Caco-2 (cell line): ENCODE measurements at regions not wholly inside any gene's neighbourhood (a gene's known extent, or its start where the extent isn't known, plus 50 kb on each side); places are given as distances from the start of the nearest gene placed in this dataset.

ENCODE experiments used
- BruUV-seq: library from RNA; stranded (reverse); fragments of 400-500 nt; replicated peaks from 2 replicates; lab custom pipeline; 2021; lab: Mats Ljungman, UMichigan
- CTCF ChIA-PET: fragments of 300-600 bp; sonication (Branson Sonifier 250); formaldehyde crosslinking; loops from one replicate; lab custom pipeline; 2022; ENCODE audit warnings: antibody characterized with exemption; lab: Charles Lee
- POLR2A ChIA-PET: fragments of 300-600 bp; sonication (Branson Sonifier 250); formaldehyde crosslinking; loops from one replicate; lab custom pipeline; 2022; ENCODE audit warnings: antibody characterized with exemption; lab: Charles Lee
- DNase-seq, 2 experiments: peaks; one replicate each; pipeline versions ENCODE4 v3.0.0 to v3.0.0-alpha.2; 2020 to 2022
- H3K27me3 ChIP-seq: replicated peaks from 2 replicates; pipeline ENCODE4 v1.6.0; 2011; ENCODE audit warnings: low read length; ENCODE audit not compliant: control insufficient read depth, insufficient read depth
- H3K36me3 ChIP-seq: 2 replicates; pipeline ENCODE4 v1.5.1; 2011; ENCODE audit warnings: low read length; ENCODE audit not compliant: control insufficient read depth, insufficient read depth
- H3K4me1 ChIP-seq: fragments of 250-450 bp; sonication (Bioruptor Pico); 2 replicates; pipeline ENCODE4 v1.5.1; 2020; ENCODE audit warnings: mild to moderate bottlenecking
- H3K4me3 ChIP-seq: 2 replicates; pipeline ENCODE4 v1.5.1; 2011; ENCODE audit warnings: low read depth, mild to moderate bottlenecking, control low read depth, low read length
- H3K9me3 ChIP-seq: fragments of 250-450 bp; sonication (Bioruptor Pico); 2 replicates; pipeline ENCODE4 v1.5.1; 2020; ENCODE audit warnings: mild to moderate bottlenecking, moderate library complexity
- H3K27ac Mint-ChIP-seq: one replicate; pipeline ENCODE4 v1.8.0; 2022; ENCODE audit warnings: mixed read lengths; ENCODE audit not compliant: unreplicated experiment
- H3K27me3 Mint-ChIP-seq: one replicate; pipeline ENCODE4 v1.8.0; 2022; ENCODE audit warnings: mixed read lengths; ENCODE audit not compliant: insufficient read depth, unreplicated experiment
- H3K36me3 Mint-ChIP-seq: one replicate; pipeline ENCODE4 v1.8.0; 2022; ENCODE audit warnings: mild to moderate bottlenecking, mixed read lengths; ENCODE audit not compliant: insufficient read depth, unreplicated experiment
- H3K4me1 Mint-ChIP-seq: one replicate; pipeline ENCODE4 v1.8.0; 2022; ENCODE audit warnings: low read depth, mixed read lengths; ENCODE audit not compliant: unreplicated experiment
- H3K4me3 Mint-ChIP-seq: one replicate; pipeline ENCODE4 v1.8.0; 2022; ENCODE audit warnings: mild to moderate bottlenecking, moderate library complexity, mixed read lengths; ENCODE audit not compliant: unreplicated experiment
- H3K9me3 Mint-ChIP-seq: one replicate; pipeline ENCODE4 v1.8.0; 2022; ENCODE audit warnings: mixed read lengths; ENCODE audit not compliant: unreplicated experiment
- intact Hi-C: fragments of 100-400 bp; cut with micrococcal nuclease; formaldehyde crosslinking; loops from one replicate; pipeline ENCODE4 v1.10.0; 2022; ENCODE audit not compliant: unreplicated experiment
- TF ChIP-seq, protein P1 (sequence below), 2 experiments: fragments of 200-600 bp in 1 of 2; IDR thresholded peaks; 1 replicate in 1 of 2; 2 replicates in 1 of 2; pipeline versions ENCODE4 v1.5.1 to v1.8.0; 2011 to 2022; ENCODE audit warnings: antibody characterized with exemption in 1 of 2, control low read depth in 1 of 2, inconsistent platforms in 1 of 2, low read depth in 1 of 2, low read length in 1 of 2, mild to moderate bottlenecking in 1 of 2, moderate library complexity in 1 of 2; ENCODE audit not compliant: insufficient read depth in 1 of 2, severe bottlenecking in 1 of 2, unreplicated experiment in 1 of 2

DNA sequence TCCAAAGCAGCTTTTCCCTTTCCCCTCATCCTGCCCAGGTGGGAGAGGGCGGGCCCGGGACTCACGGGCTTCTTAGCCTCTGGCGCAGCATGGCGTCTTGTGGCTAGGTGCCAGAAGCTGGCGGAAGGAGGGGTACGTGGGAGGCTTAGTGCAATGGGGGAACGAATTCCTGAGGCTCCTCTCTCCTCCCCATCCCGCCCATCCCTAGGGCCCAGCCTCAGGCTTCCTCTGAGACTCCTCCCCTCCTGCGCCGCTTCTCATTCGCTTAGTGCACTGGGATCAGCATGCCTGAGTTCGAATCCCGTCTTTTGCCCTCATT is 297.8 kb downstream of the ZNF536 start:
- H3K4me1 Mint-ChIP-seq: no peaks in the 10 kb centered on the region
- no peaks in the 10 kb centered on the region for H3K27me3 ChIP-seq
- H3K36me3 ChIP-seq: no peaks in the 10 kb centered on the region
- ChIA-PET CTCF (interaction anchor here (0.6 to 0.9 kb wide), 4 partner anchors 8 to 1900 kb away, joined by 3 read pairs; no protein-coding TSS in a partner anchor), POLR2A (no interaction called here)
- no TSS peak for BruUV-seq
- no peak overlapping the region for H3K27ac Mint-ChIP-seq
- H3K4me3 ChIP-seq: no peak overlapping the region
- TF ChIP-seq, protein P1, sequence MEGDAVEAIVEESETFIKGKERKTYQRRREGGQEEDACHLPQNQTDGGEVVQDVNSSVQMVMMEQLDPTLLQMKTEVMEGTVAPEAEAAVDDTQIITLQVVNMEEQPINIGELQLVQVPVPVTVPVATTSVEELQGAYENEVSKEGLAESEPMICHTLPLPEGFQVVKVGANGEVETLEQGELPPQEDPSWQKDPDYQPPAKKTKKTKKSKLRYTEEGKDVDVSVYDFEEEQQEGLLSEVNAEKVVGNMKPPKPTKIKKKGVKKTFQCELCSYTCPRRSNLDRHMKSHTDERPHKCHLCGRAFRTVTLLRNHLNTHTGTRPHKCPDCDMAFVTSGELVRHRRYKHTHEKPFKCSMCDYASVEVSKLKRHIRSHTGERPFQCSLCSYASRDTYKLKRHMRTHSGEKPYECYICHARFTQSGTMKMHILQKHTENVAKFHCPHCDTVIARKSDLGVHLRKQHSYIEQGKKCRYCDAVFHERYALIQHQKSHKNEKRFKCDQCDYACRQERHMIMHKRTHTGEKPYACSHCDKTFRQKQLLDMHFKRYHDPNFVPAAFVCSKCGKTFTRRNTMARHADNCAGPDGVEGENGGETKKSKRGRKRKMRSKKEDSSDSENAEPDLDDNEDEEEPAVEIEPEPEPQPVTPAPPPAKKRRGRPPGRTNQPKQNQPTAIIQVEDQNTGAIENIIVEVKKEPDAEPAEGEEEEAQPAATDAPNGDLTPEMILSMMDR (IDR thresholded peaks at IDR 0.05; ENCODE audit: insufficient read depth in 1 of 2, low read depth in 1 of 2, low read length in 1 of 2, severe bottlenecking in 1 of 2, unreplicated experiment in 1 of 2): no peak
- H3K36me3 Mint-ChIP-seq: no peaks in the 10 kb centered on the region
- H3K27me3 Mint-ChIP-seq: peaks cover 35% of the 10 kb centered on the region
- no peak overlapping the region for H3K4me3 Mint-ChIP-seq
- no peak for DNase-seq
- no peaks in the 10 kb centered on the region for H3K9me3 Mint-ChIP-seq
- H3K9me3 ChIP-seq: no peaks in the 10 kb centered on the region
- intact Hi-C loops: no loop called here
- H3K4me1 ChIP-seq: no peaks in the 10 kb centered on the region

DNA sequence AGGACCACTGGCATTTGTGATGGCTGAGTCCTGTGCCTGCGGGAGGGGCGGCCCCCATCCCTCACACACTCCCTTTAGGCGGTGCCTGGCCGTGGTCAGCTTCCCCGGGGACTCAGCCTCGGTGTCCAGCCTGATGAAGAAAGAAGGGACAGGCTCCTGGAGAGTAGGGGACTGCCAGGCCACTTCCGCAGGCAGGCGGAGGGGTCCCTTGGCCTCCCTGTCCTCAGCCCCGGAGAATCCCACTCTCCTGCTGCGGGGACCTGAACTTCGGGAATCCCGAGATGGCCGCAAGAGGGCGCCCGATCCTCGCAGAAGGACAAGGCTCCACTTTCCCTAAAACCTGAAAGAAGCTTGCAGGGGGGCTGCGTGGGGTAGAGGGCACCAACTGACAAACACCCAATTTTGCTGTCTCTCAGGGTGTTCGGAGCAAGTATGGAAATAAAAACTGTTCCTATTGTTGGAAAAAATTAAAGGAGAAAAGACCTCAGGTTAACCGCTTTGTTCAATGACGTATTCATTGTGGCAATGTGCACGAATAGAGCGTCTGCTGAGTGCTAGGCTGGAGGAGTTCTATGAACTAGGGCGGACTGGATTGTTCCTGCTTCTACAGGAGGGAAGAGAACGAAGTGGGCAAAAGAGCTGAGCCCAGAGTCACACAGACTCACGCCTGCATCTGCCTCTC is 297.3 kb downstream of the ZNF536 start:
- DNase-seq: peak in 1 of 2 experiments; percentile 67
- H3K27me3 Mint-ChIP-seq: peaks cover 35% of the 10 kb centered on the region
- intact Hi-C loops: no loop called here
- Histone ChIP-seq H3K27me3 (no peaks in the 10 kb centered on the region), H3K9me3 (no peaks in the 10 kb centered on the region), H3K4me3 (no peak overlapping the region), H3K4me1 (no peaks in the 10 kb centered on the region), H3K36me3 (no peaks in the 10 kb centered on the region)
- ChIA-PET CTCF (interaction anchor here (0.6 to 0.9 kb wide), 4 partner anchors 9 to 1900 kb away, joined by 3 read pairs; no protein-coding TSS in a partner anchor), POLR2A (no interaction called here)
- H3K9me3 Mint-ChIP-seq: no peaks in the 10 kb centered on the region
- TF ChIP-seq, protein P1 (IDR thresholded peaks at IDR 0.05; ENCODE audit: insufficient read depth in 1 of 2, low read depth in 1 of 2, low read length in 1 of 2, severe bottlenecking in 1 of 2, unreplicated experiment in 1 of 2): peak; percentile 72 to 83
- no peaks in the 10 kb centered on the region for H3K36me3 Mint-ChIP-seq
- H3K4me3 Mint-ChIP-seq: no peak overlapping the region
- H3K4me1 Mint-ChIP-seq: no peaks in the 10 kb centered on the region
- no peak overlapping the region for H3K27ac Mint-ChIP-seq
- no TSS peak for BruUV-seq

DNA sequence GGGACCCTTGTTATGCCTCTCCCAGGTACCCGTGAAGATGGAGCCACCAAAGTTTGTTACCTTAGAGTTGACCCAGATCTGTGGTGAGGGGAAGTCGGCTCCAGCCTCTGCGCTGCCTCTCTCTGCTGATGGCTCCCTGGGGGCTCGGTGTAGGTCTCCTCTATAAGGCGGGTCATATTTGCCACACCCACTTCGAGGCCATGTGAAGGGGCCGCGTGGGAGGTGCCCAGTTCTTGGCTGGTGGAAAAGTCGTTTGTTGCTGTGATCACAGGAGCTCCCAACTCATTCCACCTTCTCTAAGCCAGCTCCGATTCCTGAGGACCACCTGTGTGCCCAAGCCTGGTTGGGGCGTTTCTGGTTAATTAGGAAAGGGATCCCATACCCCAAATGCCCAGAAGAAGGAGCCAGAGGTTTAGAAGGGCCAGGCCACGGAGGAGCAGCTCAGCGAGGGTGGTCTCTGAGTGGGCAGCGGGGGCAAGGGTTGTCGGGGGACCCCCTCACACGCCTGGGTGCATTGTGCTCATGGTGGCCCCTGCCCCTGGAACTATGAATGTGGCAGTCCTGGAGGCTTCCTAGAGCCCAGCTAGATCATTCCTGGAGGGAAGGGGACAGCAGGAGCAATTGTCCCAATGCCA is 296.5 kb downstream of the ZNF536 start:
- TF ChIP-seq, protein P1 (IDR thresholded peaks at IDR 0.05; ENCODE audit: insufficient read depth in 1 of 2, low read depth in 1 of 2, low read length in 1 of 2, severe bottlenecking in 1 of 2, unreplicated experiment in 1 of 2): no peak
- H3K4me3 ChIP-seq: no peak overlapping the region
- no peaks in the 10 kb centered on the region for H3K4me1 ChIP-seq
- intact Hi-C loops: no loop called here
- no peak for DNase-seq
- POLR2A ChIA-PET: no interaction called here
- Mint-ChIP-seq H3K27me3 (peaks cover 29% of the 10 kb centered on the region), H3K27ac (no peak overlapping the region), H3K4me3 (no peak overlapping the region), H3K9me3 (no peaks in the 10 kb centered on the region), H3K4me1 (no peaks in the 10 kb centered on the region), H3K36me3 (no peaks in the 10 kb centered on the region)
- H3K9me3 ChIP-seq: no peaks in the 10 kb centered on the region
- no TSS peak for BruUV-seq
- H3K27me3 ChIP-seq: no peaks in the 10 kb centered on the region
- CTCF ChIA-PET: no interaction called here
- H3K36me3 ChIP-seq: no peaks in the 10 kb centered on the region
